ENCODE measurements at regions not wholly inside any gene's neighbourhood (a gene's known extent, or its start where the extent isn't known, plus 50 kb on each side); places are given as distances from the start of the nearest gene placed in this dataset.

GRCh38 chr21:20459838-20460237, 538.4 kb upstream of the NCAM2 start:
- no peak for TF ChIP-seq EZH2 (IDR thresholded peaks at IDR 0.05; ENCODE audit: insufficient read depth, poor library complexity, severe bottlenecking)
- TF ChIP-seq EZH2phosphoT487 (IDR thresholded peaks at IDR 0.05; ENCODE audit: insufficient read depth, low read depth) = no peak
